ENCODE measurements at regions not wholly inside any gene's neighbourhood (a gene's known extent, or its start where the extent isn't known, plus 50 kb on each side); places are given as distances from the start of the nearest gene placed in this dataset.

DNA sequence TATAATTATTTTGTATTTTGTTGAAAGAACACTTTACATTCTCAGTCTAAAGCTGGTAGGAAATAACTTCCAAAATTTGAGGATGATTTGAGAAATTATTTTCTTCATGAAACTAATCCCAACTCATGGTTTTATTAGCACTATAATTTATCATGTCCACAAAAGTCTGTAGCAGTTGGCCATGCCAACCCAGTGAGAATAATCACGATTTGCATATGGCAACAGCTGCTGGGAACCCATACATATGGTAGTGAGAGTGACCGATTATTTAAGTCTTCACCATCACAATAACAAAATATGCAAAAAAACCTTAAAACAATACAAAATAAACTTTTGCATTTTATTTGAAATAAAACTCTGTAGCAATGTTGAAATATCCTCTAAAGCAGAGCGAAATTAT is 445.9 kb upstream of the ANO3 start:
- POLR2A ChIA-PET, result no interaction called here

GRCh38 chr11:25890626-25891260 is 441.2 kb upstream of the ANO3 start:
- Histone ChIP-seq H3K27ac (ENCODE audit: low read length) (no peak overlapping the region), H3K9me3 (ENCODE audit: control insufficient read depth, insufficient read depth, low read depth, low read length) (no peaks in the 10 kb centered on the region), H3K4me3 (ENCODE audit: low read depth in 2 of 2, low read length in 2 of 2) (no peak overlapping the region), H3K4me1 (ENCODE audit: control insufficient read depth, insufficient read depth, low read length) (no peaks in the 10 kb centered on the region), H3K27me3 (ENCODE audit: control insufficient read depth, insufficient read depth, low read length) (no peaks in the 10 kb centered on the region), H3K36me3 (ENCODE audit: control insufficient read depth, insufficient read depth, low read length) (no peaks in the 10 kb centered on the region)
- intact Hi-C loops (cut with micrococcal nuclease; ENCODE audit: unreplicated experiment), result no loop called here
- ChIA-PET POLR2A (no interaction called here), CTCF (no interaction called here)
- DNase-seq (ENCODE audit: low read depth, low spot score) (no peak), ATAC-seq (no peak)
- BruUV-seq (replicated peaks), result no TSS peak
- no peak for TF ChIP-seq SIN3A (IDR thresholded peaks at IDR 0.05; ENCODE audit: borderline replicate concordance, insufficient read depth, low read depth, low read length)
- TF ChIP-seq, protein P1, sequence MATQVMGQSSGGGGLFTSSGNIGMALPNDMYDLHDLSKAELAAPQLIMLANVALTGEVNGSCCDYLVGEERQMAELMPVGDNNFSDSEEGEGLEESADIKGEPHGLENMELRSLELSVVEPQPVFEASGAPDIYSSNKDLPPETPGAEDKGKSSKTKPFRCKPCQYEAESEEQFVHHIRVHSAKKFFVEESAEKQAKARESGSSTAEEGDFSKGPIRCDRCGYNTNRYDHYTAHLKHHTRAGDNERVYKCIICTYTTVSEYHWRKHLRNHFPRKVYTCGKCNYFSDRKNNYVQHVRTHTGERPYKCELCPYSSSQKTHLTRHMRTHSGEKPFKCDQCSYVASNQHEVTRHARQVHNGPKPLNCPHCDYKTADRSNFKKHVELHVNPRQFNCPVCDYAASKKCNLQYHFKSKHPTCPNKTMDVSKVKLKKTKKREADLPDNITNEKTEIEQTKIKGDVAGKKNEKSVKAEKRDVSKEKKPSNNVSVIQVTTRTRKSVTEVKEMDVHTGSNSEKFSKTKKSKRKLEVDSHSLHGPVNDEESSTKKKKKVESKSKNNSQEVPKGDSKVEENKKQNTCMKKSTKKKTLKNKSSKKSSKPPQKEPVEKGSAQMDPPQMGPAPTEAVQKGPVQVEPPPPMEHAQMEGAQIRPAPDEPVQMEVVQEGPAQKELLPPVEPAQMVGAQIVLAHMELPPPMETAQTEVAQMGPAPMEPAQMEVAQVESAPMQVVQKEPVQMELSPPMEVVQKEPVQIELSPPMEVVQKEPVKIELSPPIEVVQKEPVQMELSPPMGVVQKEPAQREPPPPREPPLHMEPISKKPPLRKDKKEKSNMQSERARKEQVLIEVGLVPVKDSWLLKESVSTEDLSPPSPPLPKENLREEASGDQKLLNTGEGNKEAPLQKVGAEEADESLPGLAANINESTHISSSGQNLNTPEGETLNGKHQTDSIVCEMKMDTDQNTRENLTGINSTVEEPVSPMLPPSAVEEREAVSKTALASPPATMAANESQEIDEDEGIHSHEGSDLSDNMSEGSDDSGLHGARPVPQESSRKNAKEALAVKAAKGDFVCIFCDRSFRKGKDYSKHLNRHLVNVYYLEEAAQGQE (IDR thresholded peaks at IDR 0.05; ENCODE audit: insufficient read depth in 1 of 2, low read depth in 2 of 2, low read length in 1 of 2), result no peak
- no peak for TF ChIP-seq TCF7L2 (IDR thresholded peaks at IDR 0.05; ENCODE audit: low read depth, low read length)
- TF ChIP-seq, protein P2, sequence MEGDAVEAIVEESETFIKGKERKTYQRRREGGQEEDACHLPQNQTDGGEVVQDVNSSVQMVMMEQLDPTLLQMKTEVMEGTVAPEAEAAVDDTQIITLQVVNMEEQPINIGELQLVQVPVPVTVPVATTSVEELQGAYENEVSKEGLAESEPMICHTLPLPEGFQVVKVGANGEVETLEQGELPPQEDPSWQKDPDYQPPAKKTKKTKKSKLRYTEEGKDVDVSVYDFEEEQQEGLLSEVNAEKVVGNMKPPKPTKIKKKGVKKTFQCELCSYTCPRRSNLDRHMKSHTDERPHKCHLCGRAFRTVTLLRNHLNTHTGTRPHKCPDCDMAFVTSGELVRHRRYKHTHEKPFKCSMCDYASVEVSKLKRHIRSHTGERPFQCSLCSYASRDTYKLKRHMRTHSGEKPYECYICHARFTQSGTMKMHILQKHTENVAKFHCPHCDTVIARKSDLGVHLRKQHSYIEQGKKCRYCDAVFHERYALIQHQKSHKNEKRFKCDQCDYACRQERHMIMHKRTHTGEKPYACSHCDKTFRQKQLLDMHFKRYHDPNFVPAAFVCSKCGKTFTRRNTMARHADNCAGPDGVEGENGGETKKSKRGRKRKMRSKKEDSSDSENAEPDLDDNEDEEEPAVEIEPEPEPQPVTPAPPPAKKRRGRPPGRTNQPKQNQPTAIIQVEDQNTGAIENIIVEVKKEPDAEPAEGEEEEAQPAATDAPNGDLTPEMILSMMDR (IDR thresholded peaks at IDR 0.05), result no peak
- no peak for TF ChIP-seq POLR2AphosphoS5 (IDR thresholded peaks at IDR 0.05; ENCODE audit: low read depth, low read length)
- in situ Hi-C loops (cut with HindIII; ENCODE audit: low pct_unique_long_range_greater_than_20kb, low sequenced_read_pairs), result no loop called here

More for the DNA sequence above, 445.9 kb upstream of the ANO3 start:
- in situ Hi-C loops (cut with HindIII; ENCODE audit: low pct_unique_long_range_greater_than_20kb, low sequenced_read_pairs) (no loop called here), intact Hi-C loops (cut with micrococcal nuclease; ENCODE audit: unreplicated experiment) (no loop called here)
- Histone ChIP-seq H3K4me3 (ENCODE audit: low read depth in 2 of 2, low read length in 2 of 2) (no peak overlapping the region), H3K27me3 (ENCODE audit: control insufficient read depth, insufficient read depth, low read length) (no peaks in the 10 kb centered on the region), H3K27ac (ENCODE audit: low read length) (no peak overlapping the region), H3K4me1 (ENCODE audit: control insufficient read depth, insufficient read depth, low read length) (no peaks in the 10 kb centered on the region), H3K9me3 (ENCODE audit: control insufficient read depth, insufficient read depth, low read depth, low read length) (no peaks in the 10 kb centered on the region), H3K36me3 (ENCODE audit: control insufficient read depth, insufficient read depth, low read length) (no peaks in the 10 kb centered on the region)
- DNase-seq (ENCODE audit: low read depth, low spot score) (no peak), ATAC-seq (no peak)
- TF ChIP-seq, protein P1 (IDR thresholded peaks at IDR 0.05; ENCODE audit: insufficient read depth in 1 of 2, low read depth in 2 of 2, low read length in 1 of 2), result no peak
- TF ChIP-seq SIN3A (IDR thresholded peaks at IDR 0.05; ENCODE audit: borderline replicate concordance, insufficient read depth, low read depth, low read length) (no peak), POLR2AphosphoS5 (IDR thresholded peaks at IDR 0.05; ENCODE audit: low read depth, low read length) (no peak), TCF7L2 (IDR thresholded peaks at IDR 0.05; ENCODE audit: low read depth, low read length) (no peak)
- TF ChIP-seq, protein P2 (IDR thresholded peaks at IDR 0.05), result no peak
- CTCF ChIA-PET, result no interaction called here
- BruUV-seq (replicated peaks), result no TSS peak
